ENCODE measurements at regions not wholly inside any gene's neighbourhood (a gene's known extent, or its start where the extent isn't known, plus 50 kb on each side); places are given as distances from the start of the nearest gene placed in this dataset.

DNA sequence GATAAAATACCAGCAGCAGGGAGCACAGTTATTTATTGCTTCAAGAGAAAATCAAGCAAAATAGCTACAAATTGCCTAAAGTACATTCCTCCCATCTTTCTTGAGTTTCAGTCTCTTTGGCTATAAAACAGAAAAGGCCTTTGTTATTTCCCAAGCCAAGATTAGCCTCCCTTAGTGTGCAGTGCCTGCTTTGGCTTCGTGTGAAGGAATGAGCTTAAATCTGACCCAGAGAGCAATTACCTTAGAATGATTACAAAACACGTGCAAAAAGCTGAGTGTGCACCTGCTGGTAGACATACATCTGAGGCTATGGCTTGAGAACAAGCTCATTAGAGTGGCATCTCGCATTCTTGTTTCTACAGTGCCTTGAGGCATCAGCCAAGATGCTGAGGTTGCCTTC lies 250.8 kb downstream of the C4orf33 start:
- DNase-seq (ENCODE audit: low read depth, low spot score) = no peak
- TF ChIP-seq FOXK2 (IDR thresholded peaks at IDR 0.05) = no peak
- no peak for TF ChIP-seq MTA3 (IDR thresholded peaks at IDR 0.05; ENCODE audit: borderline replicate concordance, low read length)
- TF ChIP-seq, protein P1, sequence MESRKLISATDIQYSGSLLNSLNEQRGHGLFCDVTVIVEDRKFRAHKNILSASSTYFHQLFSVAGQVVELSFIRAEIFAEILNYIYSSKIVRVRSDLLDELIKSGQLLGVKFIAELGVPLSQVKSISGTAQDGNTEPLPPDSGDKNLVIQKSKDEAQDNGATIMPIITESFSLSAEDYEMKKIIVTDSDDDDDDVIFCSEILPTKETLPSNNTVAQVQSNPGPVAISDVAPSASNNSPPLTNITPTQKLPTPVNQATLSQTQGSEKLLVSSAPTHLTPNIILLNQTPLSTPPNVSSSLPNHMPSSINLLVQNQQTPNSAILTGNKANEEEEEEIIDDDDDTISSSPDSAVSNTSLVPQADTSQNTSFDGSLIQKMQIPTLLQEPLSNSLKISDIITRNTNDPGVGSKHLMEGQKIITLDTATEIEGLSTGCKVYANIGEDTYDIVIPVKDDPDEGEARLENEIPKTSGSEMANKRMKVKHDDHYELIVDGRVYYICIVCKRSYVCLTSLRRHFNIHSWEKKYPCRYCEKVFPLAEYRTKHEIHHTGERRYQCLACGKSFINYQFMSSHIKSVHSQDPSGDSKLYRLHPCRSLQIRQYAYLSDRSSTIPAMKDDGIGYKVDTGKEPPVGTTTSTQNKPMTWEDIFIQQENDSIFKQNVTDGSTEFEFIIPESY (IDR thresholded peaks at IDR 0.05) = no peak
- no peak for TF ChIP-seq BHLHE40 (IDR thresholded peaks at IDR 0.05; ENCODE audit: borderline replicate concordance in 1 of 2, low read depth in 2 of 2, low read length in 1 of 2)
- no peak for TF ChIP-seq EZH2 (IDR thresholded peaks at IDR 0.05; ENCODE audit: borderline replicate concordance, control insufficient read depth, low read depth, low read length)
- TF ChIP-seq POU2F2 (IDR thresholded peaks at IDR 0.05; ENCODE audit: borderline replicate concordance, low read depth, low read length) = no peak
- Histone ChIP-seq H3K27me3 (replicated peaks in 1 of 2; ENCODE audit: control insufficient read depth in 2 of 2, insufficient read depth in 2 of 2, low read length in 1 of 2) (no peaks in the 10 kb centered on the region), H3K27ac (ENCODE audit: control insufficient read depth, insufficient read depth) (no peak overlapping the region), H3K4me2 (ENCODE audit: control insufficient read depth, insufficient read depth) (no peak overlapping the region), H3K4me3 (no peak overlapping the region), H2AFZ (ENCODE audit: control insufficient read depth, low read depth, low read length) (no peak overlapping the region), H3K4me1 (ENCODE audit: control insufficient read depth, insufficient read depth, low read length) (no peaks in the 10 kb centered on the region), H4K20me1 (ENCODE audit: control insufficient read depth, insufficient read depth) (no peaks in the 10 kb centered on the region), H3K79me2 (ENCODE audit: control insufficient read depth, insufficient read depth, low read length) (no peaks in the 10 kb centered on the region), H3K36me3 (ENCODE audit: control insufficient read depth in 2 of 2, insufficient read depth in 2 of 2, low read length in 1 of 2) (no peaks in the 10 kb centered on the region), H3K9ac (ENCODE audit: control insufficient read depth, insufficient read depth, low read length) (no peak overlapping the region), H3K9me3 (replicated peaks; ENCODE audit: control insufficient read depth, insufficient read depth, low read length) (no peaks in the 10 kb centered on the region)
- CTCF ChIA-PET = interaction anchor here (0.8 to 1.6 kb wide), 3 partner anchors 9 to 295 kb away, joined by 3 to 4 read pairs (median 4); no protein-coding TSS in a partner anchor
- SMC1A ChIA-PET (ENCODE audit: uncharacterized antibody, unreplicated experiment) = interaction anchor here (1.3 kb wide), 1 partner anchor 14 kb away, joined by 3 read pairs; no protein-coding TSS in a partner anchor
- FAIRE-seq = no peak
- RAD21 ChIA-PET (ENCODE audit: unreplicated experiment) = interaction anchor here (1.1 kb wide), 1 partner anchor 15 kb away, joined by 5 read pairs; no protein-coding TSS in a partner anchor
- 0% methylated on average over 3 of the region's 3 CpGs for WGBS (ENCODE audit: insufficient coverage, insufficient replicate concordance, low lambda C conversion rate, missing lambda C conversion rate)
- POLR2A ChIA-PET = no interaction called here
- no TSS peak for BruUV-seq (replicated peaks)
- intact Hi-C loops (cut with micrococcal nuclease; ENCODE audit: unreplicated experiment) (no loop called here), in situ Hi-C loops (cut with MboI) (no loop called here)
- ATAC-seq = no peak

All from GM12878 (cell line).